ENCODE measurements at regions not wholly inside any gene's neighbourhood (a gene's known extent, or its start where the extent isn't known, plus 50 kb on each side); places are given as distances from the start of the nearest gene placed in this dataset.
"Not testable (repeated sequence)": the region's sequence is repeated elsewhere in the genome, so short reads cannot be mapped to it uniquely, and the experiment has no call there.

- no peak overlapping the region for H3K27ac Mint-ChIP-seq
These were observed 89.6 kb upstream of the C7orf33 start for GRCh38 chr7:148500978-148501377.

DNA sequence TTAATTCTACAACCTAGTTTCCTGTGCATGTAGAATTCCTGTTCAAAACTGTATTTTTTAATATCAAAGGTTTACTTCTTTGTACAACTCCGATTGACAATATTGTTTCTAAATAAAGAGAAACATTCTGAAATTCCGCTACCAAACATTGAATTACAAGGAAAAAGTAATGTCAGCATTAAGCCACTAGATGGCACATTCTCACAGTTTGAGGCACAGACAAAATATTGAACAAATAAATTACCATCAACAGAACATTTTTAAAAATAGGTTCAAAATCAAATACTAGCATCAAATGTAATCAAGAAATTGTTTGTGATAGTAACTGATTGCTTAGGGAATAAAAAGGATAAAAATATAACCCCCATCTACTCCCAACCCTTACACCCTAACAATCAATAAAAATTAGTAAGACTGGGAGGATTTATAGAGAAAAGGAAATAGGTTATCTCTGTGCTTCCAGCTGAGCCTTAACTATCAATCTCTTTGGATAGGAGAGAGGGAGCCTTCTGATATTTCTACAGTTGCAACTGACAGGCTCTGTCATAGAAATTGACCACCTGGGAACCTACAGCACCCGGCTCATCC lies 86.6 kb upstream of the C7orf33 start:
- peak; percentile 44 for DNase-seq
- H3K27me3 Mint-ChIP-seq (ENCODE audit: insufficient read depth) = peaks cover 23% of the 10 kb centered on the region
- H3K9me3 Mint-ChIP-seq = no peaks in the 10 kb centered on the region
- TF ChIP-seq, protein P1, sequence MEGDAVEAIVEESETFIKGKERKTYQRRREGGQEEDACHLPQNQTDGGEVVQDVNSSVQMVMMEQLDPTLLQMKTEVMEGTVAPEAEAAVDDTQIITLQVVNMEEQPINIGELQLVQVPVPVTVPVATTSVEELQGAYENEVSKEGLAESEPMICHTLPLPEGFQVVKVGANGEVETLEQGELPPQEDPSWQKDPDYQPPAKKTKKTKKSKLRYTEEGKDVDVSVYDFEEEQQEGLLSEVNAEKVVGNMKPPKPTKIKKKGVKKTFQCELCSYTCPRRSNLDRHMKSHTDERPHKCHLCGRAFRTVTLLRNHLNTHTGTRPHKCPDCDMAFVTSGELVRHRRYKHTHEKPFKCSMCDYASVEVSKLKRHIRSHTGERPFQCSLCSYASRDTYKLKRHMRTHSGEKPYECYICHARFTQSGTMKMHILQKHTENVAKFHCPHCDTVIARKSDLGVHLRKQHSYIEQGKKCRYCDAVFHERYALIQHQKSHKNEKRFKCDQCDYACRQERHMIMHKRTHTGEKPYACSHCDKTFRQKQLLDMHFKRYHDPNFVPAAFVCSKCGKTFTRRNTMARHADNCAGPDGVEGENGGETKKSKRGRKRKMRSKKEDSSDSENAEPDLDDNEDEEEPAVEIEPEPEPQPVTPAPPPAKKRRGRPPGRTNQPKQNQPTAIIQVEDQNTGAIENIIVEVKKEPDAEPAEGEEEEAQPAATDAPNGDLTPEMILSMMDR (IDR thresholded peaks at IDR 0.05) = peak; percentile 90
- H3K27ac Mint-ChIP-seq = no peak overlapping the region
- no peaks in the 10 kb centered on the region; the same call in 1 of the 2 replicates for H3K4me1 Mint-ChIP-seq (ENCODE audit: low read depth)
- H3K4me3 Mint-ChIP-seq = no peak overlapping the region
- no peaks in the 10 kb centered on the region for H3K36me3 Mint-ChIP-seq (ENCODE audit: low read depth)

More at GRCh38 chr7:148500978-148501377, 89.6 kb upstream of the C7orf33 start:
- Mint-ChIP-seq H3K36me3 (ENCODE audit: low read depth) (no peaks in the 10 kb centered on the region), H3K4me3 (no peak overlapping the region), H3K9me3 (no peaks in the 10 kb centered on the region), H3K4me1 (ENCODE audit: low read depth) (no peaks in the 10 kb centered on the region; the same call in 1 of the 2 replicates), H3K27me3 (ENCODE audit: insufficient read depth) (peaks cover 20% of the 10 kb centered on the region)
- TF ChIP-seq, protein P1 (IDR thresholded peaks at IDR 0.05) = no peak
- DNase-seq = no peak

- DNase-seq = no peak
- H3K27me3 Mint-ChIP-seq (ENCODE audit: insufficient read depth) = peaks cover 20% of the 10 kb centered on the region
- H3K36me3 Mint-ChIP-seq (ENCODE audit: low read depth) = no peaks in the 10 kb centered on the region
- no peaks in the 10 kb centered on the region for H3K9me3 Mint-ChIP-seq
- no peaks in the 10 kb centered on the region; the same call in 1 of the 2 replicates for H3K4me1 Mint-ChIP-seq (ENCODE audit: low read depth)
- no peak overlapping the region for H3K27ac Mint-ChIP-seq
- TF ChIP-seq, protein P1 (IDR thresholded peaks at IDR 0.05) = no peak
- no peak overlapping the region for H3K4me3 Mint-ChIP-seq
These were observed 84.8 kb upstream of the C7orf33 start for GRCh38 chr7:148505645-148506375.

DNA sequence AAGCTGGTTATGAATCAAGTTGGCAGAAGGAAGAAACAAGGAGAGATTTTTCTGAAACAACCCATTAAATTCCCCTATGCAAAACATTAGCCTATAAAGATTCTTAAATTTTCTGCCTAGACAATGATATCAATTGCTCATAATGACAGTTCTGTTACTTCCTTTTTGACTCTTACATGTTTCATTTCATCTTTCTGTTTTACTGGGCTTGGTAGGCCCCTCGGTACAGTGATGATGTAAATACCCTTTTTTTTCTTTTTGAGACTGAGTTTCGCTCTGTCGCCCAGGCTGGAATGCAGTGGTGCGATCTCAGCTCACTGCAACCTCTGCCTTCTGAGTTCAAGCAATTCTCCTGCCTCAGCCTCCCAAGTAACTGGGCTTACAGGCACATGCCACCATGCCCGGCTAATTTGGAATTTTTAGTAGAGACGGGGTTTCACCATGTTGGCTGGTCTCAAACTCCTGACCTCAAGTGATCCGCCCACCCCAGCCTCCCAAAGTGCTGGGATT lies 83.4 kb upstream of the C7orf33 start:
- not testable (repeated sequence) for H3K9me3 Mint-ChIP-seq; DNase-seq; H3K36me3 Mint-ChIP-seq (ENCODE audit: low read depth); H3K27ac Mint-ChIP-seq; H3K4me3 Mint-ChIP-seq; H3K4me1 Mint-ChIP-seq (ENCODE audit: low read depth); H3K27me3 Mint-ChIP-seq (ENCODE audit: insufficient read depth)

DNA sequence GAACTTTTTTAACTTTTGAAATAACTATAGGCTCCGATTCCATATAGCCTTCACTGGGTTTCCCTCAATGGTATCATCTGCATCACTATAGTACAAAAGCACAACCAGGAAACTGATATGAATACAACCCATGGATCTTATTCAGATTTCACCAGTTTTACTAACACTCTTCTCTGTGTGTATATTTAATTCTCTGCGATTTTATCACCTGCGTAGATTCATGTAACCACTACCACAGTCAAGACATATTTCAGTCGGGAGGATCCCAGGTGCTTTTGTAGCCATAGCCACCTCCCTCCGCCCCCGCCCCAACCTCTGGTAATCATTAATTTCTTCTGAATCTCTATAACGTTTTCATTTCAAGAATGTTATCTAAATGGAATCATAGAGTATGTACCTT lies 82.8 kb upstream of the C7orf33 start:
- Mint-ChIP-seq H3K27me3 (ENCODE audit: insufficient read depth) (peaks cover 9% of the 10 kb centered on the region), H3K36me3 (ENCODE audit: low read depth) (no peaks in the 10 kb centered on the region), H3K27ac (no peak overlapping the region), H3K9me3 (no peaks in the 10 kb centered on the region), H3K4me1 (ENCODE audit: low read depth) (no peaks in the 10 kb centered on the region), H3K4me3 (no peak overlapping the region)
- DNase-seq = no peak
- TF ChIP-seq, protein P1 (IDR thresholded peaks at IDR 0.05) = no peak

DNA sequence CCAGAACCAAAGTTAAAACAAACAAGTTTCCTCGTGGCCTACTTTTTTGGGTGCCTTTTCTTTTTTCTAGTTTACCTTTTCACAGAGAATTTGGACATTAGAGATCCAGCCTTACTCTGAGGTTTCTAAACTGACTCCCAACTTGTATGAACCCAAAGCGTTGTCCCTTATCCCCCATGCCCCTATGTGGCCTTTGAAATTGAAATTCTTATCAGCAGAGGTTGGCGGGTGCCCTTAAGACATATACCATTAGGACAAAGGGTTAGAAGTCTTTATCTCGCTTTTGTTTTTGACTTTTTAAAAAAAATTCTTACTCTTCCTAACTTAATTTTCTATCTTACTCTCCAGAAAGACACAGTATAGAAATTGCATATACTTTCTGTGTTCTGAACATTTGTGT lies 76.3 kb upstream of the C7orf33 start:
- Mint-ChIP-seq H3K9me3 (no peaks in the 10 kb centered on the region), H3K27me3 (ENCODE audit: insufficient read depth) (peaks cover 5% of the 10 kb centered on the region), H3K36me3 (ENCODE audit: low read depth) (no peaks in the 10 kb centered on the region), H3K27ac (no peak overlapping the region), H3K4me3 (no peak overlapping the region), H3K4me1 (ENCODE audit: low read depth) (peaks cover 8% of the 10 kb centered on the region; the same call in 1 of the 2 replicates)
- DNase-seq = no peak
- TF ChIP-seq, protein P1 (IDR thresholded peaks at IDR 0.05) = no peak
